Endothelial cell (in vitro differentiated cells): ENCODE measurements at regions not wholly inside any gene's neighbourhood (a gene's known extent, or its start where the extent isn't known, plus 50 kb on each side); places are given as distances from the start of the nearest gene placed in this dataset.

Experiments
- DNase-seq: peaks from one replicate; pipeline ENCODE4 v3.0.0; 2021; ENCODE audit warnings: low spot score
- H3K27ac Mint-ChIP-seq: one replicate; pipeline ENCODE4 v1.8.0; 2021; ENCODE audit warnings: mixed read lengths, inconsistent platforms; ENCODE audit not compliant: unreplicated experiment
- H3K27me3 Mint-ChIP-seq: one replicate; pipeline ENCODE4 v1.8.0; 2021; ENCODE audit warnings: mild to moderate bottlenecking, moderate library complexity, mixed read lengths, inconsistent platforms; ENCODE audit not compliant: unreplicated experiment
- H3K36me3 Mint-ChIP-seq: one replicate; pipeline ENCODE4 v1.8.0; 2021; ENCODE audit warnings: mild to moderate bottlenecking, low read depth, mixed read lengths, inconsistent platforms; ENCODE audit not compliant: unreplicated experiment
- H3K4me1 Mint-ChIP-seq: one replicate; pipeline ENCODE4 v1.8.0; 2021; ENCODE audit warnings: mild to moderate bottlenecking, mixed read lengths, inconsistent platforms; ENCODE audit not compliant: unreplicated experiment
- H3K4me3 Mint-ChIP-seq: one replicate; pipeline ENCODE4 v1.8.0; 2021; ENCODE audit warnings: mild to moderate bottlenecking, mixed read lengths, inconsistent platforms; ENCODE audit not compliant: unreplicated experiment
- H3K9me3 Mint-ChIP-seq: one replicate; pipeline ENCODE4 v1.8.0; 2021; ENCODE audit warnings: mixed read lengths, inconsistent platforms; ENCODE audit not compliant: unreplicated experiment
- TF ChIP-seq, protein P1 (sequence below): fragments of 200-600 bp; sonication (generic); IDR thresholded peaks from one replicate; pipeline ENCODE4 v1.5.0; 2021; ENCODE audit warnings: antibody characterized with exemption; ENCODE audit not compliant: unreplicated experiment

DNA sequence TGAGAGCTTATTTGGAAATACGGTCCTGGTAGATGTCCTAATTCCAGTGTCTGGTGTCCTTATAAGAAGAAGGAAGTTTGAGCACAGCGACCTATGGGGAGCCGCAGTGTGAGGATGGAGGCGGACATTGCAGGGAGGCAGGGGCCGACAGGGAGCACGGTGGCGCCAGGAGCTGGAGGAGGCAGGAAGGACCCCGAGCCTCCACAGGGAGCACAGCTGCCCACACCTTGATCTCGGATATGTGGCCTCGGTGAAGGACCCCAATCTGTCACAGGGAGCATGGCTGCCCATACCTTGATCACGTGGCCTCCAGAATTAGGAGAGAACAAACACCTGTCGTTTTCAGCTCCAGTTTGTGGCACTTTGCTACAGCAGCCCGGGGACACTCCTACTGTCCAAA lies 461.6 kb upstream of the SALL3 start:
- Mint-ChIP-seq H3K27ac (no peak overlapping the region), H3K36me3 (peaks cover 18% of the 10 kb centered on the region), H3K9me3 (peaks cover 58% of the 10 kb centered on the region), H3K4me3 (no peak overlapping the region), H3K4me1 (no peaks in the 10 kb centered on the region), H3K27me3 (peaks cover 11% of the 10 kb centered on the region)
- DNase-seq = no peak
- TF ChIP-seq, protein P1, sequence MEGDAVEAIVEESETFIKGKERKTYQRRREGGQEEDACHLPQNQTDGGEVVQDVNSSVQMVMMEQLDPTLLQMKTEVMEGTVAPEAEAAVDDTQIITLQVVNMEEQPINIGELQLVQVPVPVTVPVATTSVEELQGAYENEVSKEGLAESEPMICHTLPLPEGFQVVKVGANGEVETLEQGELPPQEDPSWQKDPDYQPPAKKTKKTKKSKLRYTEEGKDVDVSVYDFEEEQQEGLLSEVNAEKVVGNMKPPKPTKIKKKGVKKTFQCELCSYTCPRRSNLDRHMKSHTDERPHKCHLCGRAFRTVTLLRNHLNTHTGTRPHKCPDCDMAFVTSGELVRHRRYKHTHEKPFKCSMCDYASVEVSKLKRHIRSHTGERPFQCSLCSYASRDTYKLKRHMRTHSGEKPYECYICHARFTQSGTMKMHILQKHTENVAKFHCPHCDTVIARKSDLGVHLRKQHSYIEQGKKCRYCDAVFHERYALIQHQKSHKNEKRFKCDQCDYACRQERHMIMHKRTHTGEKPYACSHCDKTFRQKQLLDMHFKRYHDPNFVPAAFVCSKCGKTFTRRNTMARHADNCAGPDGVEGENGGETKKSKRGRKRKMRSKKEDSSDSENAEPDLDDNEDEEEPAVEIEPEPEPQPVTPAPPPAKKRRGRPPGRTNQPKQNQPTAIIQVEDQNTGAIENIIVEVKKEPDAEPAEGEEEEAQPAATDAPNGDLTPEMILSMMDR = no peak

- TF ChIP-seq, protein P1 = no peak
- no peaks in the 10 kb centered on the region for H3K4me1 Mint-ChIP-seq
- H3K27me3 Mint-ChIP-seq = peaks cover 11% of the 10 kb centered on the region
- H3K4me3 Mint-ChIP-seq = no peak overlapping the region
- H3K9me3 Mint-ChIP-seq = peaks cover 66% of the 10 kb centered on the region
- DNase-seq = no peak
- H3K27ac Mint-ChIP-seq = no peak overlapping the region
- H3K36me3 Mint-ChIP-seq = peaks cover 22% of the 10 kb centered on the region
Measured at GRCh38 chr18:78518805-78519204, 460.8 kb upstream of the SALL3 start.

DNA sequence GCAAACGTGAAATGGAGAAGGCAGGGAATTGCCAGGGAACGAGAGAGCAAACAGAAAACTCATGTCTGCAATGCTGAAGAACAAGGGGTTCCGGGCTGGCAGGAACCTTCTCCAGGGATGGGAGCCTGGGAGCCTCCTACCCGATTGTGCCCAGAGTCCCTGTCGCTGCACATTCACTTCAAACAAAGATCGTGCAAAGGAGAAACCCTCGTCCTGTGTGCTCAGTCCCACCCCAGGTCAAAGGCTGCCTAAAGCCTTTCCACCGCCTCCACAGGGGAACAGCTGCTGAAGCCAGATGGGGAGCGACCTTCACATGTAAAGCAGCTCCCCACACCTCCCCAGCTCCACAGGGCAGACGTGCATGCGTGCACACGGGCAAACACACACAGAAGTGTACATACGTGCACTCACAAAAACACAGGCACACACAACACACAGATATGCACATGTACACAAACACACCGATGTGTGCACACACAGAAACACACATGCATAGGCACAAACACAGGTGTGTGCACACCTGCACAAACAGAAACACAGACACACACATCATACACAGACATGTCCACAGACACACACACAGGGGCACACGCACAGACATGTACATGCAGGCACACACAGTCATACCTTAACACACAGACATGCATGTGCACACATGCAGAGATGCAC lies 460.1 kb upstream of the SALL3 start:
- DNase-seq = no peak
- TF ChIP-seq, protein P1 = no peak
- peaks cover 27% of the 10 kb centered on the region for H3K36me3 Mint-ChIP-seq
- H3K4me1 Mint-ChIP-seq = no peaks in the 10 kb centered on the region
- H3K27ac Mint-ChIP-seq = peak overlapping the region; percentile 1
- peaks cover 72% of the 10 kb centered on the region for H3K9me3 Mint-ChIP-seq
- H3K4me3 Mint-ChIP-seq = no peak overlapping the region
- peaks cover 12% of the 10 kb centered on the region for H3K27me3 Mint-ChIP-seq

- H3K4me3 Mint-ChIP-seq = no peak overlapping the region
- DNase-seq = no peak
- H3K4me1 Mint-ChIP-seq = no peaks in the 10 kb centered on the region
- H3K9me3 Mint-ChIP-seq = peaks cover 64% of the 10 kb centered on the region
- peaks cover 12% of the 10 kb centered on the region for H3K27me3 Mint-ChIP-seq
- H3K36me3 Mint-ChIP-seq = peaks cover 27% of the 10 kb centered on the region
- TF ChIP-seq, protein P1 = no peak
- H3K27ac Mint-ChIP-seq = no peak overlapping the region
Measured at GRCh38 chr18:78521136-78521535, 458.5 kb upstream of the SALL3 start.

- no peak for DNase-seq
- peaks cover 58% of the 10 kb centered on the region for H3K9me3 Mint-ChIP-seq
- TF ChIP-seq, protein P1 = no peak
- no peaks in the 10 kb centered on the region for H3K4me1 Mint-ChIP-seq
- H3K27me3 Mint-ChIP-seq = peaks cover 12% of the 10 kb centered on the region
- peak overlapping the region; percentile 77 for H3K4me3 Mint-ChIP-seq
- H3K36me3 Mint-ChIP-seq = peaks cover 29% of the 10 kb centered on the region
- H3K27ac Mint-ChIP-seq = no peak overlapping the region
Measured at GRCh38 chr18:78521744-78522143, 457.9 kb upstream of the SALL3 start.
